Neural crest cell (in vitro differentiated cells): ENCODE measurements at regions not wholly inside any gene's neighbourhood (a gene's known extent, or its start where the extent isn't known, plus 50 kb on each side); places are given as distances from the start of the nearest gene placed in this dataset.

Experiments
- DNase-seq: peaks from one replicate; pipeline ENCODE4 v3.0.0; 2021; ENCODE audit warnings: low read depth, mixed read lengths, low spot score
- H3K27ac Mint-ChIP-seq: one replicate; pipeline ENCODE4 v1.8.0; 2021; ENCODE audit warnings: mild to moderate bottlenecking, mixed read lengths; ENCODE audit not compliant: unreplicated experiment
- H3K27me3 Mint-ChIP-seq: 2 replicates; pipeline ENCODE4 v1.8.0; 2021; ENCODE audit warnings: low read depth, mild to moderate bottlenecking, mixed read lengths
- H3K36me3 Mint-ChIP-seq: 2 replicates; pipeline ENCODE4 v1.8.0; 2021; ENCODE audit warnings: low read depth, mild to moderate bottlenecking, mixed read lengths
- H3K4me1 Mint-ChIP-seq: 2 replicates; pipeline ENCODE4 v1.8.0; 2021; ENCODE audit warnings: mixed read lengths
- H3K4me3 Mint-ChIP-seq: one replicate; pipeline ENCODE4 v1.8.0; 2021; ENCODE audit warnings: mild to moderate bottlenecking, mixed read lengths
- H3K9me3 Mint-ChIP-seq: 2 replicates; pipeline ENCODE4 v1.8.0; 2021; ENCODE audit warnings: mixed read lengths
- CTCF ChIP-seq: fragments of 200-600 bp; sonication (generic); conservative IDR thresholded peaks from 2 replicates; pipeline ENCODE4 v1.5.0; 2021; ENCODE audit warnings: antibody characterized with exemption, mild to moderate bottlenecking

- H3K27ac Mint-ChIP-seq: no peak overlapping the region
- no peaks in the 10 kb centered on the region for H3K27me3 Mint-ChIP-seq
- peaks cover 19% of the 10 kb centered on the region for H3K4me1 Mint-ChIP-seq
- H3K4me3 Mint-ChIP-seq: no peak overlapping the region
- no peak for TF ChIP-seq CTCF
- H3K36me3 Mint-ChIP-seq: no peaks in the 10 kb centered on the region
- H3K9me3 Mint-ChIP-seq: no peaks in the 10 kb centered on the region
- no peak for DNase-seq
Observed at GRCh38 chr2:234291765-234292204, 205.1 kb downstream of the ARL4C start.

- H3K9me3 Mint-ChIP-seq: no peaks in the 10 kb centered on the region
- no peaks in the 10 kb centered on the region for H3K36me3 Mint-ChIP-seq
- TF ChIP-seq CTCF: no peak
- H3K27ac Mint-ChIP-seq: no peak overlapping the region
- peaks cover 19% of the 10 kb centered on the region for H3K4me1 Mint-ChIP-seq
- no peak for DNase-seq
- H3K27me3 Mint-ChIP-seq: no peaks in the 10 kb centered on the region
- no peak overlapping the region for H3K4me3 Mint-ChIP-seq
Observed at GRCh38 chr2:234290671-234291070, 206.2 kb downstream of the ARL4C start.

GRCh38 chr2:234289834-234290590 lies 206.9 kb downstream of the ARL4C start:
- Mint-ChIP-seq H3K9me3 (no peaks in the 10 kb centered on the region), H3K4me3 (no peak overlapping the region), H3K36me3 (no peaks in the 10 kb centered on the region), H3K27me3 (no peaks in the 10 kb centered on the region), H3K4me1 (peaks cover 19% of the 10 kb centered on the region), H3K27ac (peak overlapping the region; percentile 31)
- TF ChIP-seq CTCF: no peak
- no peak for DNase-seq

- peaks cover 19% of the 10 kb centered on the region for H3K4me1 Mint-ChIP-seq
- peak; percentile 76 for DNase-seq
- no peaks in the 10 kb centered on the region for H3K9me3 Mint-ChIP-seq
- no peaks in the 10 kb centered on the region for H3K36me3 Mint-ChIP-seq
- H3K27me3 Mint-ChIP-seq: no peaks in the 10 kb centered on the region
- TF ChIP-seq CTCF: peak; percentile 78
- H3K4me3 Mint-ChIP-seq: no peak overlapping the region
- H3K27ac Mint-ChIP-seq: no peak overlapping the region
Observed at GRCh38 chr2:234288974-234289455, 207.9 kb downstream of the ARL4C start.

- no peaks in the 10 kb centered on the region for H3K27me3 Mint-ChIP-seq
Observed at GRCh38 chr2:234287650-234288049, 209.2 kb downstream of the ARL4C start.

More at GRCh38 chr2:234287650-234288049, 209.2 kb downstream of the ARL4C start:
- no peaks in the 10 kb centered on the region for H3K9me3 Mint-ChIP-seq
- no peak overlapping the region for H3K4me3 Mint-ChIP-seq
- H3K4me1 Mint-ChIP-seq: peaks cover 16% of the 10 kb centered on the region
- no peak overlapping the region for H3K27ac Mint-ChIP-seq
- H3K36me3 Mint-ChIP-seq: no peaks in the 10 kb centered on the region
- DNase-seq: no peak
- no peak for TF ChIP-seq CTCF
